Nephron (organoid): ENCODE measurements at regions not wholly inside any gene's neighbourhood (a gene's known extent, or its start where the extent isn't known, plus 50 kb on each side); places are given as distances from the start of the nearest gene placed in this dataset.

Source experiments
- H3K27ac Mint-ChIP-seq, 3 experiments: 2 replicates each; pipeline ENCODE4 v1.8.0; 2020; ENCODE audit warnings: mixed read lengths in 3 of 3, mild to moderate bottlenecking in 2 of 3, moderate library complexity in 1 of 3
- H3K27me3 Mint-ChIP-seq: 2 replicates; pipeline ENCODE4 v1.8.0; 2021; ENCODE audit warnings: low read depth, mild to moderate bottlenecking, moderate library complexity, mixed read lengths
- H3K36me3 Mint-ChIP-seq: 2 replicates; pipeline ENCODE4 v1.8.0; 2020; ENCODE audit warnings: low read depth, mixed read lengths
- H3K4me1 Mint-ChIP-seq: 2 replicates; pipeline ENCODE4 v1.8.0; 2020; ENCODE audit warnings: mixed read lengths
- H3K4me3 Mint-ChIP-seq, 3 experiments: 2 replicates each; pipeline ENCODE4 v1.8.0; 2020; ENCODE audit warnings: mild to moderate bottlenecking in 3 of 3, mixed read lengths in 3 of 3, moderate library complexity in 2 of 3
- H3K9me3 Mint-ChIP-seq: 2 replicates; pipeline ENCODE4 v1.8.0; 2020; ENCODE audit warnings: mixed read lengths
- CTCF ChIP-seq, 3 experiments: fragments of 200-600 bp; sonication (generic); IDR thresholded peaks; one replicate each; pipeline ENCODE4 v1.5.0; 2021; ENCODE audit warnings: antibody characterized with exemption in 3 of 3; ENCODE audit not compliant: unreplicated experiment in 3 of 3

- no peaks in the 10 kb centered on the region for H3K4me1 Mint-ChIP-seq
- H3K27me3 Mint-ChIP-seq = peaks cover 21% of the 10 kb centered on the region
- H3K4me3 Mint-ChIP-seq = no peak overlapping the region
- no peak overlapping the region for H3K27ac Mint-ChIP-seq
- no peaks in the 10 kb centered on the region for H3K36me3 Mint-ChIP-seq
- H3K9me3 Mint-ChIP-seq = no peaks in the 10 kb centered on the region
- no peak for TF ChIP-seq CTCF (IDR thresholded peaks at IDR 0.05; ENCODE audit: unreplicated experiment in 3 of 3)
These were observed 111.5 kb upstream of the IGLL5 start for GRCh38 chr22:22776121-22776520.

DNA sequence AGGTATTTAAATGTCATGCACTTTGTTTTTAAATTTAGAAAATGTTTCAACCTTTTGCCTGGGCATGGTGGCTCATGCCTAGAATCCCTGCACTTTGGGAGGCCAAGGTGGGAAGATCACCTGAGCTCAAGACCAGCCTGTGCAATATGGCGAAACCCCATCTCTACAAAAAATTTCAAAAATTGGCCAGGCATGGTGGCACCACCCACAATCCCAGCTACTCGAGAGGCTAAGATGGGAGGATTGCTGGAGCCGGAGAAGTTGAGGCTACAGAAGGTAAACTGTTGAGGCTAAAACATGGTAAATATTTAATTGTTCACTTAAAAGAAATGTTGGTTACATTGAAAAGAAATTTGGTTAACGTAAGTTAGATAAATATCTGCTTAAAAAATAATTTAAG is 108.4 kb upstream of the IGLL5 start:
- Mint-ChIP-seq H3K27me3 (peaks cover 17% of the 10 kb centered on the region), H3K9me3 (no peaks in the 10 kb centered on the region), H3K4me1 (no peaks in the 10 kb centered on the region), H3K36me3 (no peaks in the 10 kb centered on the region), H3K27ac (no peak overlapping the region), H3K4me3 (no peak overlapping the region)
- TF ChIP-seq CTCF (IDR thresholded peaks at IDR 0.05; ENCODE audit: unreplicated experiment in 3 of 3) = no peak

GRCh38 chr22:22783575-22783974 is 104.0 kb upstream of the IGLL5 start:
- no peaks in the 10 kb centered on the region for H3K36me3 Mint-ChIP-seq
- no peak overlapping the region for H3K27ac Mint-ChIP-seq
- H3K9me3 Mint-ChIP-seq = no peaks in the 10 kb centered on the region
- H3K27me3 Mint-ChIP-seq = peaks cover 29% of the 10 kb centered on the region
- no peak for TF ChIP-seq CTCF (IDR thresholded peaks at IDR 0.05; ENCODE audit: unreplicated experiment in 3 of 3)
- H3K4me3 Mint-ChIP-seq = no peak overlapping the region
- H3K4me1 Mint-ChIP-seq = no peaks in the 10 kb centered on the region

DNA sequence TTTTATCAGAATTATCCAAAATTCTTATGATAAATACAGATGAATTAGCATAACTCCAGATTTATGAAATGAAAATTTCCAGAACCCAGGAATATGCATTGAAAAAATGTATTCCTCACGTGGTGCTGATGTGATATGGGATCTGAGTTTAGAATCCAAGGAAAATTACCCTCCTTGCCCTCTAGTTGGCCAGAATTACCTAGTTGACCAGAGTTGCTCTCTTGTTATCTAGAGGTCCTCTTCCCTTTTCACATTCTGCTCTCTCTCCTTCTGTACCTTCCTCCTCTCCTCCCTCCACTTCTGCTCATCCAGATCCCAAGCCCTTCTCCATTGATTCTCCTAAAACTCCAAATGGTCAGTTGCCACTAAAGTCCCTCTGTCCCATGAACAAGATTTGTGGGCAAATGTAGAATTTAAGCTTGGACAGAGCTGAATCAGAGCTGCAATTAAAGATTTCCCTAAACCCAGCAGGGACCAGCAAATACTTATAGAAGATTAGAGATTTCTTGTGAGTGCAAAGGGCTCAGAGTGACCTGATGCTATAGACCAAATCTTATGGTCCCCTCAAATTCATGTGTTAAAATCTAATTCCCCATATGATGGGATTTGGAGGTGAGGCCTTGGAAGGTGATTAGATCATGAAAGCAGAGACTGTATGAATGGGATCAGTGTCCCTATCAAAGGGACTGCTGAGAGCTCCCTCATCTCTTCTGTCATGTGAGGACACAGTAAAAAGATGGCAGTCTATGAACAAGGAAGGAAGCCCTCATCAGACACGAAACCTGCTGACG is 103.2 kb upstream of the IGLL5 start:
- Mint-ChIP-seq H3K4me3 (no peak overlapping the region), H3K4me1 (no peaks in the 10 kb centered on the region), H3K27ac (no peak overlapping the region), H3K36me3 (no peaks in the 10 kb centered on the region), H3K9me3 (no peaks in the 10 kb centered on the region), H3K27me3 (peaks cover 29% of the 10 kb centered on the region)
- TF ChIP-seq CTCF (IDR thresholded peaks at IDR 0.05; ENCODE audit: unreplicated experiment in 3 of 3) = no peak

DNA sequence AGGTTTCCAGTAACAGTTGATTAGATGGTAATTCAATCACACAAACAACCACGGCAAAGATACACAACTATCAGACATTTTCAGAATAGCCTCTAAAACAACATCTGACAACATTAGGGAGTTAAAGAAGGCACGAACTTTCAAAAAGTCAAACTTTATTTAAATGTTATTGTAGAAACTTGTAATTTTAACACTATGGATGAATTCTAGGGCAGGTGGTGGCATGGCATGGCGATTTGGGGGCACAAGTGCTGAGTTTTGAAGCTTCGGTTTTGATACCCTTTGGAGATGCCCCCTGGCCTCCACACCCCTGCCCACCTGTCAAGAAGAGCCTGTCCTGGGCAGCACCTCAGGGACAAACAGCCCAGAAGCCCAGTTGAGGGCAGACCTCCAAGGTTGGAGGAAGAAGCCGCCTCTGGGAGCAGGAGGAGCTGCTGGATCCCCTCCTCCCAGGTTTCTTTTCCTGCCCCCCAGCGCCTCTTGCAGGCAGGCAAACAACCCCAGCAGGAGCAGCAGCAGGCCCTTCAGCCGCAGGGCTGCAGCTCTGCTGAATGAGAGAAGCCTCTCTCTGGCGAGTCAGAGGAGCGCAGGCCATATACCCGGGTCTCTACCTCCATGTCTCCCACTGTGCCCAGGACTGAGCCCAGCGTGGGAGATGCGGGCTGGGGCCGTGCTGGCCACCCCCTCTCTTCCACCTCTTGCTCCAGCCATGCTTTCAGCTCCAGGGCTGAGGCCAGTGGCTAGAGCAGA is 102.1 kb upstream of the IGLL5 start:
- Mint-ChIP-seq H3K9me3 (no peaks in the 10 kb centered on the region), H3K36me3 (no peaks in the 10 kb centered on the region), H3K27me3 (peaks cover 37% of the 10 kb centered on the region), H3K4me3 (no peak overlapping the region), H3K4me1 (no peaks in the 10 kb centered on the region), H3K27ac (no peak overlapping the region)
- no peak for TF ChIP-seq CTCF (IDR thresholded peaks at IDR 0.05; ENCODE audit: unreplicated experiment in 3 of 3)
